OCI-M1 (cell line): ENCODE measurements at regions not wholly inside any gene's neighbourhood (a gene's known extent, or its start where the extent isn't known, plus 50 kb on each side); places are given as distances from the start of the nearest gene placed in this dataset.
"Not testable (repeated sequence)": the region's sequence is repeated elsewhere in the genome, so short reads cannot be mapped to it uniquely, and the experiment has no call there.

Source experiments
- DNase-seq: peaks from one replicate; lab custom pipeline; 2025; lab: John Stamatoyannopoulos, UW

- DNase-seq, result no peak
Measured at GRCh38 chr14:101246894-101247841, 314.1 kb upstream of the DIO3 start.

GRCh38 chr14:101247842-101248725 is 313.2 kb upstream of the DIO3 start:
- no peak for DNase-seq

- DNase-seq, result no peak
Measured at GRCh38 chr14:101248840-101249675, 312.2 kb upstream of the DIO3 start.

GRCh38 chr14:101249676-101250036 is 311.6 kb upstream of the DIO3 start:
- DNase-seq, result no peak

GRCh38 chr14:101250336-101250947 is 310.9 kb upstream of the DIO3 start:
- DNase-seq, result no peak

- DNase-seq, result no peak
Measured at GRCh38 chr14:101250948-101251811, 310.1 kb upstream of the DIO3 start.

- no peak for DNase-seq
Measured at GRCh38 chr14:101251812-101252442, 309.4 kb upstream of the DIO3 start.

GRCh38 chr14:101252443-101253214 is 308.7 kb upstream of the DIO3 start:
- DNase-seq, result no peak

GRCh38 chr14:101253948-101254347 is 307.3 kb upstream of the DIO3 start:
- DNase-seq, result no peak

GRCh38 chr14:101254805-101255764 is 306.2 kb upstream of the DIO3 start:
- DNase-seq, result no peak

- no peak for DNase-seq
Measured at GRCh38 chr14:101255765-101256125, 305.6 kb upstream of the DIO3 start.

GRCh38 chr14:101256266-101256665 is 305.0 kb upstream of the DIO3 start:
- no peak for DNase-seq

GRCh38 chr14:101257551-101257950 is 303.7 kb upstream of the DIO3 start:
- no peak for DNase-seq

GRCh38 chr14:101259748-101260147 is 301.5 kb upstream of the DIO3 start:
- DNase-seq, result no peak

- not testable (repeated sequence) for DNase-seq
Measured at GRCh38 chr14:101266441-101266840, 294.9 kb upstream of the DIO3 start.

- DNase-seq, result no peak
Measured at GRCh38 chr14:101273091-101273490, 288.2 kb upstream of the DIO3 start.

GRCh38 chr14:101276309-101277091 is 284.8 kb upstream of the DIO3 start:
- DNase-seq, result no peak
